NCI-H187 treated with DMSO at 0.1 percent for 48 hours (cell line): ENCODE measurements at regions not wholly inside any gene's neighbourhood (a gene's known extent, or its start where the extent isn't known, plus 50 kb on each side); places are given as distances from the start of the nearest gene placed in this dataset.

Experiments used
- DNase-seq: peaks from one replicate; lab custom pipeline; 2025; lab: John Stamatoyannopoulos, UW

DNA sequence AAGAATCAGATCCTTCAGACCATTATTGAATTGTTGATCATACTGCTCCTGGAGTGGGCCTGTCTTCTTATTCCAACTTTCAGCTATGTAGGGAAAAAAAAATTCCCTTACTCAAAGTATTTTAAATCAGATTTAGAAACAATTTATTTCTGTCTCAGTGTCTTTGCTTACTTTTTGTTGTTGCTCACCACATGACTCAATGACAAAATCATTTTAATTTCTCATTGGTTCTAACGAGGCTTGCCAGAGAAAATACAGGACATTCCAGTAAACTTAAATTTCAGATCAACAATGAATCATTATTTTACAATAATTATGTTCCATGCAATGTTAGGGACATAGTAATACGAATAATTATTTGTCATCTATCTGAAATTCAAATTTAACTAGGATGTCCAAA, 748.5 kb upstream of the CBLB start:
- DNase-seq: no peak

DNA sequence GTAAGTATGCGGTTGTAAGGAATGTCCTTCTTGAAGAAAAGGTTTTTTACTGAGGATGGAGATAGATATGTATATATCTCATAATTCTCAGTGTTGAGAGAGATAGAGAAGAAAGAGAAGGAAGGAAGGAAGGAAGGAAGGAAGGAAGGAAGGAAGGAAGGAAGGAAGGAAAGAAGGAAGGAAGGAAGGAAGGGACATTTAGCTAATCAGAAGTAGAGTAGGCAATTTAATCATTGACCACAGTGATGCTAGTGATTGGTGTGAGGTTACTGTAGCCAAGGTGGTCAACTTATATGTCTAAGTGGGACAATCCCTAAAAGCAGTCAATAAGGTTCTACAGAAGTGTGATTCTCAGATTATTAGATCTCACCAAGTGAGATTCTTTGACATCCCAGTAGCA, 751.8 kb upstream of the CBLB start:
- no peak for DNase-seq

DNA sequence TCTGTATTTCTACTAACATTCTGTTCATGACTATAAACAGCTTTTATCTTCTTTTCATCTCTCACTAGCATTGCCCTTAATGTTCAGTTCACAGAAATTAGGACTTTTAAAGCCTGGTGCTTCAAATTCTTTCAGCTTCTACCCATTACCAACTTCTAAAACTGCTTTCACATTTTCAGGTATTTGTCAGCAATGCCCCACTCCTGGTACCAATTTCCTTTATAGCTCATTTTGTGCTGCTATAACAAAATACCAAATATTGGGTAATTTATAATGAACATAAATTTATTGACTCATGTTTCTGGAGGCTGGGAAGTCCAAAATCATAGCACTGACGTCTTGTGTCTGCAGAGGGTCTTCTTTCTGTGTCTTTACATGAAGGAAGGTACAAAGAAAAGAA, 753.1 kb upstream of the CCDC54 start:
- DNase-seq: no peak

DNA sequence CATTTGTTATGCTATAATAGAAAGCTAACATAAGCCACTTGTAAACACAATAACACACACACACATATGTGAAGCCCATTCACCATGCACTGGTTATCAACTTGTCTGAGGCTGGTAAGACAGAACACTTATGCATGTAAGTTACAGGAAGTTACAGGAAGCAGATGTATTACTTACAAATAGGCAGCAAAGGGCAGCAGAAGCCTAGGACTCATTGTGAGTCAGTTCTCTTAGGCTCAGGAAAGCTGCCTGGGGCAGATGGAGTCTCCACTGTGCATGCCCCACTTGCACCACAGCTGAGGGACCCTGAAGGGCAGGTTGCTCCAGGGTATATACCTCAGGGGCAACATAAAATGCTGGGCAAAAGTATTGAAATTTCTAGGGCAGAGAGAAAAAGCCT, 748.8 kb upstream of the CCDC54 start:
- no peak for DNase-seq

DNA sequence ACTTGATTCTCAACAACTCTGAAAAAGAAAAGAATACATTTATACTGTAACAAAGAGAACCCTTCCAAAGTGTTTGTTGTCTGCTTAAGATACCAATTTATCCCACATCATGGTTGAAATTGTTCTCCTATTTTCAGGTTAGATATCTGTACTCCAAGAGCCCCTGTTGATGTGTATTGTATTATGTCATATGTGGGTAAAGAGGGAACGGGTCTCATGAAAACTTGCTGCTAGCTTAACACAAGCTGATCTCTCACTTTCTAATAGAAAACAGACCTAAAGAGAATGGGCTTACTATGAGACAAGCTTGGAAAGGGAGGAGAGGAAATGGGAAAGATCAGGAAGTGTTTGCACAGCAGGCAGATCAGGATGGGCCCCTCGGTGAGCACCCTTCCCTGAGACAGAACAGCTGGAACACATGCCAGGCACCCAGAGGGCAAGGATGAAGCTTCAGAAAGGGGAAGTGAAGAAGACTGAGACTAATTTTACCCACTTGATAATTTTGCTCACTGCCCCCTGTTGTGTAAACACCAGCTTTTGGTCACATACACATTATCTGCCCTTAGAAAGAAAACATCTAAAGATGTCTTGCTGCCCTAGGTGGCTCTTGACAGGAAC, 747.9 kb upstream of the CCDC54 start:
- DNase-seq: no peak

DNA sequence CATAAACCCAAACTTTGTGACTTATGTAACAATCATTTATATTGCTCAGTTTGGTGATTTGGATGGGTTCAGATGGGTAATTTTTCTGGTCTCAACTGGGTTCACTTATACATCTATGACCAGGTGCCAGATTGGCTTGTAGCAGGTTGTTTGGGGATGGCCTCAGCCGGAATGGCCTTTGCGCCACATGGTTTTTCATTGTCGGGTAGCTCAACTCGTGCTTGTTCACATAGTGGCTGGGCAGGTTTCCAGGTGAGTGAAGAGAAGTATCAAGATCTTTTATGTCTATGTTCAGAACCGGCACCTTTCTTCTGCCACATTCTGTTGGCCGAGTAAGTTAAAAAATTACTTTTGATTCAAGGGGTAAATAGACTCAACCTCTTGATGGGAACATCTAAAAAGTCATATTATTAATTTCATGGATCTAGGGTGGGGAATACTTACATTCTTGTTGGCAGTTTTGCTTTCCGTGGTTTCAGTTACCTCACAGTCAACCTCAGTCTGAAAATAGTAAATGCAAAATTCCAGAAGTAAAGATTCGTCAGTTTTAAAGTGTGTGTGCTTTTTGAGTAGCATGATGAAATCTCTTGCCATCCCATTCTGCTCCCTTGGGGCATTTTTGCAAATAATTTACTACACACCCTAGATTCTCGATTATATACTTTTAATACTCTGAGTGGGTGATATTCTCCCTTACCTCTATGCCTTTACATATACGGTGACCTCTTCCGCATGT, 745.7 kb upstream of the CCDC54 start:
- DNase-seq: no peak

DNA sequence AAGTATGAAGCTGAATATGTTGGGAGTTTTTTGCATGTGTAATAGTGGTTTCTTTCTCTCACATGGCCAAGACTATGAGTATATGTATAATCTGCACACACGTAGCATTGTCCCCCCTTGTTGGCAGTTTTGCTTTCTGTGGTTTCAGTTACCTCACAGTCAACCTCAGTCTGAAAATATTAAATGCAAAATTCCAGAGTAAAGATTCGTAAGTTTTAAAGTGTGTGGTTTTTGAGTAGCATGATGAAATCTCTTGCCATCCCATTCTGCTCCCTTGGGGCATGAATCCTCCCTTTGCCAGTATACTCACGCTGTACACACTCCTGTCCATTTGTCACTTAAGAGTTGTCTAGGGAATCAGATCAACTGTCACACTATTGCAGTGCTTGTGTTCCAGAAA, 742.0 kb upstream of the CCDC54 start:
- peak; percentile 24 for DNase-seq

DNA sequence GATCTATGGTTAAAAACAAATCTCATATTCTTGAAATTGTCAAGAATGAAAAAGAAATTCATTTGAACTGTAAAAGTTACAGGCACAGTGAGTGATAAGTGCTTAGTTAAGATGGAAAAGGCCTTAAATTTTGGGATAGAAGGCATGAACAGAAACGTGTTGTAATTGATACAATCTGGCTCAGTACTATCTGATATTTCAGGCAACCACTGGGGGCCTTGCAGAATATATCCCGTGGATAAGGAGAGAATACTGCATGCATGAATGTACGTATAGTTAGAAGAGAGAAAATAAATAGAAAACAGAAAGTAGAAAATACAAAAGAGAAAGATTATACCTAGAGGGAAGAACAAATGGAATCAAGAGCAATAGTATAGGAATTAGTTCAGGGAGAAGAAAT, 741.4 kb upstream of the CCDC54 start:
- no peak for DNase-seq

DNA sequence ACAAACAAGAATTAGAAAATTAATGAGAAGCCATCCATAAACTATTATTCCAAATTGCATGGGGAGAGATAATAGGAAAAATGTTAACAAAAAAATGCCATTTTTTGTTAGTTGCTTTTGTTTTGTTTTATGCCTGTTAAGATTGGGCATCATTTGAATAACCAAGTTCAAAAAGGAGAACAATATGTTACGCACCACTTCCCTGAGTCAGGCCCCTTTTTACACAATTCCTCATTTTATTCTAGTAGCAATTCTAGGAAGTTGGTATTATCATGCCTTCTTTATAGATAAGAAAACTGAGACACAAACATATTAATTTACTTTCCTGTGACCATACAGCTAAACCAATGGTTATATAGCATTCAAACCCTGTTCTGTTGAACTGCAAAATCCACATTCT, 736.9 kb upstream of the CCDC54 start:
- no peak for DNase-seq

DNA sequence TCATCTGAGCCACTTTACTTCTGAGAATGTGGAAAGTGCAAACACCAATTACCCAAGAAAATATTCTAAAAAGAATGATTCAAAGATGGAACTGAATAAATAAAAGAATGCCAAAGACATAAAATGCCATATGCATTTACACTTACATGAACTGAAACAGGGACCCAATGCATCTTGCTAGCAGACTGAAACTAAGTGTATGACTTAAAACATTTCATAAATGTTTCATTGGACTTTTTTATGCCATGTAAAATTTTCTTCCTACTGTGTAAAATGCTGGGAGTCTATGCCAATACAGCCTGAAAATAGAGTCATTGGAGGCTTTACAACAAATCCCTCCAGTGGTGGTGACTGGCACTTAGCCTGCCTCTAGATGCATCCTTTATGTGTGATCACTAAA, 735.1 kb upstream of the CCDC54 start:
- DNase-seq: no peak

DNA sequence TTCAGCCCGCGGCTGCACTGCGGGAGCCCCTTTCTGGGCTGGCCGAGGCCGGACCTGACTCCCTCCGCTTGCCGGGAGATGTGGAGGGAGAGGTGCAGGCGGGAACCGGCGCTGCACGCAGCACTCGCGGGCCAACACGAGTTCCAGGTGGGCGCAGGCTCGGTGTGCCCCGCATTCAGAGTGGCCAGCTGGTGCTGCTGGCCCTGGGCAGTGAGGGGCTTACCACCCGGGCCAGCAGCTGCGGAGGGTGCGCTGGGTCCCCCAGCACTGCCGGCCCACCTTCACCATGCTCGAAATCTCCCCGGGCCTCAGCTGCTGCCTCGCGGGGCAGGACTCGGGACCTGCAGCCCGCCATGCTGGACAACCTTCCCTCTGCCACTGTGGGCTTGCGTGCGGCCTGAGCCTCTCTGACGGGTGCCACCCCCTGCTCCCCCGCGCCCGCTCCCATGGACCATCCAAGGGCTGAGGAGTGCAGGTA, 733.5 kb upstream of the CCDC54 start:
- no peak for DNase-seq

DNA sequence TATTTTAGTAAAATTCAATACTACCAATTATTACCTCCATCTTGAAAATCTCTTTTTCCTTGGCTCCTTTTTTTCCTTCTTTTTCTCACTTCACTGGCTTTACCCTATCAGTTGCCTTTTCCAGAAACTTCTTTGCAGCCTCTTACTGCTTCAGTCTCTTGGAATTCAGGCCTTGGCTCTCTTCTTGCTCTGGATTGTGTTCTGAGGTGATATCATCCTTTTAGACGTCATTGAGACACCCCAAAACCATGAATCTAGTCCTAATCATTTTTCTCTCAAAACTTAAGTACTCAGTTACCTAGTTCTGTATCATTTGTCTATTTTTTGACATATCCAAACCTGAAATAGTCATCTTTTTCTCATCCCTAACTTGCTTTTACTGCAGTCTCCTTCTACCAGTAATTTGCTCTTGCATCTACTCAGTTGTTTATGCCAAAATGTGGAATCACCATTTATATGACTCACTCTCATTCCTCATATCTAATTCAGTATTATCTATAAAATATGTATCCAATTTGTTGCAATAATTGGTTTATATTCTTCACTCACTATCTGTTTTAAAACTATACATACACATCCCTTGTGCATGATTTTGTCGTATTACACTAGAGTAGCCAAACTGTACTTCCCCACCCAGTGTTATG, 703.2 kb upstream of the CCDC54 start:
- DNase-seq: no peak

DNA sequence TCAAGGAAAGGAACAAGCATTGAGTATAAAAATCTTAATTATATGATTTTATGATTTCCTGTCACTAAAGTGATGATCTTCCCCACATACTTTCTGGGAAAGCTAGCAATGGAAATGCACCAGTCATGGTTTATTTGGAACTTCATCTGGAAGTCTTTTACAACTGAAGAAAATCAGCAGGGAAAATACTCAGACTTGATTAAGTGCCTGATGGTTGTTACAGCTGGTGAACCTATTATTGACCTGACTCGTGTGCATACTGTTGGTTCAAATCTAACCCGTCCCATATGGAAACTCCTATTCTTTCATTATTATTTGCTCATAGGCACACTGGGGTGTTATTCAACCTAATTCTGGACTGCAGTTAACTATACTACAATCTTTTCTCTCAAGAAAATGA, 701.8 kb upstream of the CCDC54 start:
- no peak for DNase-seq

DNA sequence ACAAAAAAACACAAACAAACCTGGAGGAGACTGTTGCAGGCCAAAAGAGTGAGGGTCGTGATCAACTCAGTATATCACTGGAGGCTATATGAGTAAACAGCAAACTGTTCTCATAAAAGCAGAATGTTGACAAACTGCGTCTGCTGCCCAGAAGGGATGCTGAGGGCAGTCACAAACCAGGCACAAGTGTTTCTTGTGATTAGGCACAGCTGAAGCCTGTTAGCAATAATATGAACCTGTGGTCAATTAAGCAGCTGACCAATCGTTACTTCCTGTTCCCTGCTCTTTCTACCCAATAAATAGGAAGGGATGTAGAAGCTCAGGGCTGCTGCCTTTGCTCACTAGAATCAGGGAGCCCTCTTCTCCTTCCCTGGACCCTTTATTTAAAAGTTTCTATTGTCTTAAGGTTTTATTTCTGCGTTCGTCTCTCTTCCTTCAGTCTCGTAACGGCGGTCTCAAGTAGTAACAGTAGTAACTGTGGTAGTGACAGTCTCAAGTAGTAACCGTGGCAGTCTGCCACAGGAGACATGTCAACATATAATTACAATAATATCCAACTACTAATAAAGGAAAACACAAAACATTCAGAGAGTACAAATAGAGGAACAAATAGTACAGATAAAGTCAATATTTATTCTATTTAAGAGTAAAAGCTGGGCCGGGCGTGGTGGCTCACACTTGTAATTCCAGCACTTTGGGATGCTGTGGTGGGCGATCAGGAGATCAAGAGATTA, 698.4 kb upstream of the CCDC54 start:
- DNase-seq: no peak

DNA sequence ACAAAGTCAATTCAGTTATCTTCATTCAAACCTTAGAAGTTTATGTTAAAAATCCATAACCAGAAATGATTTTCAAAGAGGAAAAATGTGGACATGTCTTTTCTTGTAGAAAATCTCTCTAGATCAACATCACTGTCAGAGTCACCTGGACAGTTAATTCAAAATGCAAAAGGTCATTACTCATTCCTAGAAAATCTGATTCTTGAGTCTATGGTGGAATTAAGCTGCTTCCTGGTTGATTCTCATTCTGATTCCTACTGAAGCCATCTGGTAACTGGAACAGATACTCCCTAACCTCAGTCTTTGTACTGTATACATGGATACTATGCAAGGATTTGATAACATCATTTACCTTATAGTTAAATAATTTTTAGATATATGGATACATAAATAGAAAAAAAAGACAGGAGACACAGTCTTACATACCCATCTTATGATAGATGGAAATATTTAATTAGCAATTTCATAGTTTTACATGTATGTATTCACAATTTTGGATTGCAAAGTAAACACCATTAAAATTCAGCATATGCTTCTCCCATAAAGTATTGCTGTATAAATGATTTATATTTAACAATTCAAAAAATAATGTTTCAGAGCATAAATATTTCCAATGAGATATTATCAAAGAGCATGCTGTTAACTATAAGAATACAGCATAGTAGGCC, 693.2 kb upstream of the CCDC54 start:
- no peak for DNase-seq

DNA sequence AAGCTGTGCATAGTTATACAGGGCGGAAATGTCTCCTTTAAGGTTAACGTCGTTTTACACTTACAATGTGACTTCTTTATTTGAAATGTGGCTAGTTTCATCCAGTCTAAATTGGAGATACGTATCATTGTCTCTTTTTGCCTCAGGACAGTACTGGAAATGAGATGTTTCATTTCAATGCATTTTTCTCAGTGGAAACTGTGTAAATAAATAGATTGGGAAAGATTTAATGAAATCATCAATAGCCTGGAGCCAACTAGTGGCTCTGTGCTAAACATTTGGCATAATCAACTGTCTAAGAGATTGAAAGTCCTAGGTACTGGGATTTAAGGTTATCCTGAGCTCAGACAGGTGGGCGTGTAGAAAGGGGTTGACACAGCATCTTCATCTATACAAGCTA, 691.5 kb upstream of the CCDC54 start:
- no peak for DNase-seq

DNA sequence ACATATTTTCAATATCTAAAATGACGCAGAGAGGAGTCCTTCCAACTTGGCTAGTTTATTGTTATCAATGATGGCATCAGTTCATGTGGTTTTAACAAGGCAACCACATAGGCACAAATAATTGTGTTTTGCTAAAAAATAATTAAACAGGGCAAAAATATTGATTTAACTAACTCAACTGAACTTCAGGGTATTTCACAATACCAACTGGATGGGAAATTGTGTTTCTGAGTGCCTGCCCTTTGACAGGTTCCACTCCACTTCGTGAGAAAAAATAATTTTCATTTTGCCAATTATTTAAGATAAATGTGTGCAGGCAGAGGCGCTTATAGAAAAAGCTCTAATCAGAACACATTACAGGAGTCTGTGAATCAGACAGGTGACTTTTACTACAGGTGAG, 689.3 kb upstream of the CCDC54 start:
- no peak for DNase-seq

DNA sequence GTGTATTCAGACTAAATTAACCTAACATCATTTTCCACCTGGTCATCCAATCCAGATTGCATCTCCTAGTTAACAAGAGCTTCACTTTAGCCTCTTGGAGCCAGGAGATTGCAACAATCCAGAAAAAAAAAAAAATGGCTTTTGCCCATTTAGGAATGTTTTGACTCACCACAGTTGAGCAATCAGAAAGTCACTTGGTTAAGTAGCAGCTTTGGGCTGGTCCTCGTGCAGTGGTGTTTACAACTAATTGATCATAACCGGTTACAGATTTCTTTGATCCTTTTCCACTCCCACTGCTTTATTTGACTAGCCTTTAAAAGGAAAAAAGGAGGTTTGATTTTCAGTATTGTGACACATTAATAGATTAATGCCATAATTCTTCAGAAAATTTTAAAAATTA, 688.8 kb upstream of the CCDC54 start:
- no peak for DNase-seq

DNA sequence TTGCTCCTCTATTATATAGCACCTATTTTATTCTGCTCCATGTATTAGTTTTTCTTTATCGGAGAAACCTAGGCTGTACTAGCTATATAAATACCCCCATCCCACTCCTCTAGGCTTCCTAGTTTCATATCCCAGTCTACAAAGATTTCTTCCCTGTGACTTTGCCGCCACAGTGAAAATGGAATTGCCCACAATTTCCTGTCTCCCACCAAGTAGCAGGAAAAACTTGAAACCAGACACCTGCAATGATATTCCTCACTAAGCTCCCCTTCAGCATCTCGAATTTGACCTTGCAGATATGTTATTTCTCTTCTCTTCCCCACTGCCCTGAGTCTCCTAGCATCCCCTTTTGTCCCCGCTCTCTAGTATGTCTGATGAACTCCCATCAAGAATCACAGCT, 685.8 kb upstream of the CCDC54 start:
- no peak for DNase-seq

DNA sequence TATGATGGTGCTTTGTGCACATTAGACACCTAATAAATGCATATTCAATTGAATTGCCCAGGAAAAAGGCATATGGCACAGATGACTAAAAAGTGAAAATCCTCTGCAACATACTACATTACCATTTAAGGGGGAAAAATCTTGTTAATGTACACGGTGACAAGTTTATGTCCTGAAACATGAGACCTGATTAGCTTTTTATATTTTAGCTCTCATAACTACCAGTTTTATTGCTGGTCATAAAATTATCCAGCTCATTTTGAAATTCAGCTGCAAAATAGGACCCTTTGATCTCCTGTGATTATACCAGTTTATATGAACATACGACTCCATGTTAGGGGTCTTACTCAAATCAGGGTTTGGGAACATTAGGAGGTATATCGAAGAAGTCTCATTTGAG, 684.6 kb upstream of the CCDC54 start:
- no peak for DNase-seq

DNA sequence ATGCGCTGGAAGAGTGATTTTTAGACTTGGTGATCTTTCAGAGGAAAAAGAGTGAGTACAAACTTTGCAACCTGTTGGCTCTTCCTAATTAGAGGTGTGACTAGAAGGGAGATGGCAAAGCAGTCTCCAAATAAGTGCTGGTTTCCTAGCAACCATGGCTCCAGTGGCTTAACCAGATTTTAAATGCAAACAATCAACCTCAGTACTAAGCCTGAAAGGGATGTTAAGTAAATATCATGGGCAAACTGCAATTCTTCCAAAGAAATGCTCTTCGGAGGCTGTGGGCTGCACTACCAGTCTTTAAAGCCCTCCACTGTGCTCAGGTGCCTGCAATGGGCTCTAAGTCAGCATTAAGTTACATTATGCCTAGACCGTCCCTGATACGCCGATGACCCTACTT, 678.1 kb upstream of the CCDC54 start:
- DNase-seq: peak; percentile 72

DNA sequence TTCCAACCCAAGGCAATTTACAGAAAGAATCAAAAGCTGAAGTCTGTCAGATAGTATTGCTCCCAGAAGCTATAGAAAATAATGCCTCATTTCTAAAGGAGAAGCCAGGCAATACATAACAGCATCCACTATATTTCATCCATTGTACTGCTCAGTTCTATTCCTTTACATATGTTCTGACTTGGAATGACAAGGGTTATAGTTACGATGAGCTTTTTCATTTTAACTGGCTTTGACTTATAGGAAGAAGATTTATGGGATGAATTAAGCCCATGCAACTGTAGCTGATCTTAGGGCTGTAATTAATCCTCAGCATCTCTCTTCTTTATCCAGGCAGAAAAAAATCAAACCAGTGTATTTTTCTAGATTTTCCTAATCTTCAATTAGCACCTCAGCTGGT, 676.3 kb upstream of the CCDC54 start:
- DNase-seq: no peak
